ENCODE measurements at regions not wholly inside any gene's neighbourhood (a gene's known extent, or its start where the extent isn't known, plus 50 kb on each side); places are given as distances from the start of the nearest gene placed in this dataset.

GRCh38 chr12:91836696-91837095 lies 308.9 kb downstream of the BTG1 start:
- DNase-seq, result no peak

DNA sequence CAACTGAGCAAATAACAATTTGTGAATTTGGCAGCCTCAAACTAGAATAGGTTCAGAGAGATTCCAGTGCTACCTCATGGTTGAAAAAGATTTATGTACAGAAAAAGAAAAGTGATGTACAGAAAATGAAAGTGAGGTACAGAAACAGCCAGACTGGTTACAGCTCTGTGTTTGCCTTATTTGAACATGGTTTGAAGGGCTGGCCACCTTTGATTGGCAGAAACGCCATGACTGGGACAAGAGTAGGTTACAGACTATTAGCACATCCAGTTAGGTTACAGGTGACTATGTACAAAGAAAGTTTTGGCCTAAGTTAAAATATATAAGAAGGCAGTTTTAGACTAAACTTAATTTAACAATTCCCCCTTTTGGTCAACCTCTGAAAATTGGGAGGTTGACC lies 309.4 kb downstream of the BTG1 start:
- no peak for DNase-seq

GRCh38 chr12:91835693-91836092 lies 310.0 kb downstream of the BTG1 start:
- no peak for DNase-seq

GRCh38 chr12:91833780-91834359 lies 311.8 kb downstream of the BTG1 start:
- peak; percentile 15 for DNase-seq

- DNase-seq, result no peak
These were observed 319.6 kb downstream of the BTG1 start for GRCh38 chr12:91825999-91826398.

DNA sequence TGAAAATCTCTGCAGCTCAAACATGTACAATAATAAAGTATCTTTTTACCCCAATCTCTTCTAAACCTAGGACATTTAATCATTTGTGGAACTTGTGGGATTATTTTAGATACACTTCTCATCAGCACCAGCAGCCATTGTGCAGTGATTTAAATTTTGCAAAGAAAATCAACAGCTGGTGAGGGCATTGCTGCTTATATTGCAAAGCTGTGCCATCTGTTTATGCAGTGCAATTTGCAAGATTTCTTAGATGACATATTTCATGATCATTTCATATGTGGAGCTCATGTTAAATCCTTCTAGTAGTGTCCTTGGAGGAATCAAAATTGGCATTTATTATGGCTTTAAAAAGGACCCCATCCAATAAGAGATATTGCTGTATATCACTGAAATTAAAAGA lies 320.7 kb downstream of the BTG1 start:
- DNase-seq, result no peak

GRCh38 chr12:91819132-91819447 lies 326.6 kb downstream of the BTG1 start:
- DNase-seq, result peak; percentile 29

DNA sequence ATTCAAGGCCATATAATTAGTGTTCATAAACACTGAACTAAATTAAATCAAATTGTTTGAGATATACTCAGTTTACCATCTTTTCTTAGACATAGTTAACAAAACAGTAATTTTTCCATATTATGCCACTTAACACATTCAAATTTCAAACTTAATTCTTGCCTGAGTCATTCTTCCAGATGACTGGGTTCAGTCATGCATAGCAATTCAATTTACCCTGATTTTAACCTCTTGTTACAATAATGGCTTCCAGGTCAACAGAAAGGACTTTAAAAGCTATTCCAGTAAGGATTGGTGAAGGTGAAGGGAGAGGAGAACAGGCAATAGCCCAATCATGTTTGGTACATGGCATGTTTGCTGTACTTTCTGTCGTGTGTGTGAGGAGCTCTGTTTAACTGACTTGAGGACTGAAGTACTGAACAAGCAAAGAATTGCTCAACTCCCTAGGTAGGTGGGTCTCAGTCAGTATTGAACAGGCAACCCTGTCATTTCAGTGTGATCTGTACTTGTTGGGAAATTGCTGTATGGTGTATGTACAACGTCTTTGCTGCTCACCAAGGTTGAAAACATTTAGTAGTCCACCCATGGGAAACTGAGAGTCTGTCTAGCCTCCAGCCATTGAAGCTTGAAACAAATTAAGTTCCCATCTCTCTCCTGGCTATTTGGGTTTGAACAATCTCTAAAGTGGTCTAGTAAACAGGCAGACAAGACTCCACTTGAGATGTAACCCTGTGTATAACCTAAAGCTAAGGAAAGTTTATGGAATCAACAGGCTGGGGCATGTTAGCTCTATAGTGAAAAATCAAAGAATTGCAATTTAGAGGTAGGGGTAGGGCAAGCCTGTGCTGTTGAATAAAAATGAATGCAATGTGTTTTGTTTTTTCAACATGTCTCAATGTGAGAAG lies 327.2 kb downstream of the BTG1 start:
- no peak for DNase-seq

GRCh38 chr12:91817517-91817916 lies 328.1 kb downstream of the BTG1 start:
- no peak for DNase-seq

GRCh38 chr12:91813701-91814100 lies 331.9 kb downstream of the BTG1 start:
- peak; percentile 47 for DNase-seq

- peak; percentile 56 for DNase-seq
These were observed 334.0 kb downstream of the BTG1 start for GRCh38 chr12:91811481-91812287.

DNA sequence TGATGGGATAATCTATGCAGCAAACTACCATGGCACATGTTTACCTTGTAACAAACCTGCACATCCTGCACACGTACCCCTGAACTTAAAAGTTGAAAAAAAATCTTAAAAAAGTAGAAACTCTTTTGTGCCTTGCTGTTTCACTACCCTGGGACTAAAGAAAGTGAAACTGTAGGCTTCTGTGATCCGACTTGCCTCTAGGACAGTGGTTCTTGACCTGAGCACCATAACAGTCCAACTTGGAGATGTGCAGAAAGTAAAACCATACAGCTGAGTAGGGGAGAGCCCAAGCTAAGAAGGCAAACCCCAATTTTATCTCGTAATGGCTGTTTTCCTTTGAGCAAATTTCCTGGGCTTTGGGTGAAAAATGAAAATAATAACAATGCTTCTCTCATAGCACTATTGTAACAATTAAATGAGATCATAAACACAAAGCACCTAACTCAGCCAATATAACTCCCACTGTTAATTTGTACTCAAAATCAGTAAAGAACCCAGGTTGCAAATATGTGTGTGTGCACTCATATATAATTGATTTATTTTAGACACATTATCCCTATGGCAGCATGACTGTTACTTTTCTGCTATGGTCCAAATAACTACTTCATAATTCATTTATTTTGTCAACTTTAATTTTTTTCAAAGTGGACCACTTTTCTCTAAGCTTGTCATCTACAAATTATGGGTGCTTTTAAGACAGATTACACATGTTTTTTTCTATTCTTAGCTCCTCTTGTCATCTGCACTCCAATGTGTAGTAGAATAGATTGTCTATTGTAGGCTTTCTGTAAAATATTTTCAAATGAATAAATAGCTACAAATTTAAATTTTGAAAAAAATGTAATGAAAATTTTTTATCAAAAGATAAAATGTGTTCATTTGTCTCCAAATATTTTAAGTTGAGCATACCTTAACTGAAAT lies 334.9 kb downstream of the BTG1 start:
- DNase-seq, result no peak

DNA sequence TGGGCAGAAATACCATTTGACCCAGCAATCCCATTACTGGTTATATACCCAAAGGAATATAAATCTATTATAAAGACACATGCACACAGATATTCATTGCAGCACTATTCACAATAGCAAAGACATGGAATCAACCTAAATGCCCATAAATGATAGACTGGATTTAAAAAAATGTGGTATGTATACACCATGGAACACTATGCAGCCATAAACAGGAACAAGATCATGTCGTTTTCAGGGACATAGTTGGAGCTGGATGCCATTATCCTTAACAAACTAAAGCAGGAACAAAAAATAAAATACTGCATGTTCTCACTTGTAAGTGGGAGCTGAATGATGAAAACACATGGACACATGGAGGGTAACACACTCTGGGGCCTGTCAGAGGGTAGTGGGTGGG lies 335.6 kb downstream of the BTG1 start:
- no peak for DNase-seq

DNA sequence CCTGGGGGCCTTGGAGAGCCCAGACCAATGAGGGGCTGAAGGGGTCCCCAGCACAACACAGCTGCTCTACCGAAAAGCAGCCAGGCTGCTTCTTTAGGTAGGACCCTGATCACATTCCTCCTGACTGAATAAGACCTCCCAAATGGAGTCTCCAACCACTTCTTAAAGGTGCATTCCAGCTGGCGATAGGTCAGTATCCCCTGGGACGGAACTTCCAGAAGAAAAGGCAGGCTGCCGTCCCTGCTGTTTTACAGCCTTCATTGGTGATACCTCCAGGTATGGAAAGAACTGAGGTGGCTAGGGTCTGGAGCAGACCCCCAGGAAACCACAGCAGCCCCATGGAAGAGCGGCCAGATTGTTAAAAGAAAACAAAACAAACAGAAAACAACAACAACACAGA lies 340.6 kb downstream of the BTG1 start:
- DNase-seq, result no peak

DNA sequence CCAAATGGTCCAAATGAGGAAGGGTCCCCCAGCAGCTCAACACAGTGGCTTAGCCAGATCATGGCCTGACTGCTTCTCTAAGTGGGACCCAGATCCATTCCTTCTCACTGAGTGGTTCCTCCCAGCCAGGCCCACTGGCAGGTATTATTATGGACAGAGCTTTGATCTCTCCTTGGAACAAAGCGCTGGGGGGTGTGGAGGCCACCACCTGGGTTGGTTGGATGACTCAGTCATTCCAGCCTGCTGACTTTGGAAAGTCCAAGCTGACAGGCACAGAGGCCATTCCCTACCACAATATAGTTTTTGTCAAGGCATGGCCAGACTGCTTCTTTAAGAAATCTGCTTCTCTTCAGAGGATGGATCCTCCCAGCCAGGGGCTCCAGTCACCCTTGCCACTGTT lies 341.1 kb downstream of the BTG1 start:
- no peak for DNase-seq

GRCh38 chr12:91801048-91801447 lies 344.6 kb downstream of the BTG1 start:
- DNase-seq, result no peak

DNA sequence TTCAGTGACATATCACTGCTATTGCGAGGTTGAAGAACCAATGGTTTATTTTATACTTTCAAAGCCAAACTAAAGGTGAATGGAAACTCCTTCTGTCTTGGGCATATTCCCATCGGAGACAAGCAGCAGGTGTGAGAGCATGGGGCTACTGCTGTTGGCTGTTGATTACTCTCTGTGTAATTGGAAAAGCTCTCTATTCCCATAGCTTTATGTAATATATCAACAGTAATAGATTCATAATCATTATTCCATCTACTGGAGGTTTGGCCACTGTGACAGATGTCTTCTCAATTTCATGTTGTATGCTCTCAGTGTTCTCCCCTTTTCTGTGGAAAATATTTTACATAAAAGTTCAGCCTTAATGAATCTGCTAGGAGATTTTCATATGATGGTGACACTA lies 352.0 kb downstream of the BTG1 start:
- no peak for DNase-seq

GRCh38 chr12:91792597-91792996 lies 353.0 kb downstream of the BTG1 start:
- no peak for DNase-seq

DNA sequence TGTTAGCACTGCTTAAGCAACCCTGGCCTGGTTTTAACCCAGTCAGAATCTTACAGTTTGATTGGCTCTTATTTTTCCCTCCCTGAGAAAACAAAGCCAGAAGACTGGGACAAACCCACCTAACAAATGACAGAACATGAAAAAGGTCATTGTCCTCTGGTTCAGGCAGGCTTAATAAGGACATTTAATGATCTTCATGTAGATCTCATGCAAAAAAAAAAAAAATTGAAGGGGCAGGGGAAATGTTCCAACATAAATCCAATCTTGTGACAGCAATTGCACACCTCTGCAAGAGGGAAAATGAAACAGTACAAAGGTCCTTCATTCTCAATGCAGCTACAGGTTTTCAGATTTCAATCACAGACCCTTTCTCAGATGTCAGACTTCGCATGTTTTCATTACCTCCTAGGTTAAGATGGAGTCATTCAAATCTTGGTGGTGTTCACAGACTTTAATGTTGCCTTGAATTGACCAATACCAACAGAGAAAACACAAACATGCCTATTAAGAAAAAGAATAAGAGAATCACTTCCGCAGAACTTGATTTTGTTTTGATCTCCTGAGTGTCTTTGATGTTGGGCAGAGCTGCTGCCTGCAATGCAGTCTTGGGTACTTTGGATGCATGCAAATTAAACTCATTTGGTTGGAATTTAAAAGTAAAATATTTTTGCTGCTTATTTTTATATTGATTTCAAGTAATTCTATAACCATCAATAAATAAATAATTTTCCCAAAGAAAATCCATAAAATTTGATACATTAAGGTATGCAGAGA lies 359.0 kb downstream of the BTG1 start:
- no peak for DNase-seq

DNA sequence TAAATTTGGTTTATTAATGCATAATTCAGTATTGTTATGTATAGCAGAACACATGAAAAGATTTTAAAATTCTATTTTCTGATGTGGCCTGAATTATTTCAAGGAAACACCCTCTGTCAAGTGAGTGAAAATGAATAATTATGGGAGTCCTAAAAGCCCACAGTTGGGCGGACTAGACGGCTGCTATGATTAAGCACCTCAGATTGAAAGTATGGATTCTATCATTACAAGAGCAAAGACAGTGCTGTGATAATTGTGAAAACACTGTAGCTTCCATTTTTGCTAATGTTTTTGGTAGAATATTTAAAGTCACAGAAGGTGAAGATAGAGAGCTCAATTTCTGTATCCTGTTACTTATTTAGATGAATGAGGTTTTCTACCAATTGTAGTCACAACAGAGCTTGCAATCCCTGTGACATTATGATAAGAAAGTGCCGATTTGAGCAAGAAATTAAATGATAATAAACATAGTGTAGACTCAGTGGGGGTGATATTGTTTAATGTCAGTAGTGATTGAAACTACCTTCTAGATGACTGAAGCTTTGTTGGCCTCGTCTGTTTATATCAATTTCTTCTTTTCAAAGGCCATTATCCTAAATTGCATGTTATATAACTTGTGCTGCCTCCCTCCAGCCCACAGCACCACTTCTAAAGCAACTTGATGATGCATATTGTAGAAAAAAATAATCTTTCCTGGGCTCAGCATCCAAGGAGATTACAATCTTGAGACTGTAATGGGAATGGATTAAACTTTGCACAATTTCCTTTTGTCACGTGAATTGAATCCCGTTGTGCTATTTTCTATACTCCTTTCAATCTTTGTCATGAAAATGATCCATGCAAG lies 359.8 kb downstream of the BTG1 start:
- no peak for DNase-seq

GRCh38 chr12:91781114-91781513 lies 364.5 kb downstream of the BTG1 start:
- DNase-seq, result no peak

All from inflammatory macrophage treated with lipopolysaccharide for 4 hours (primary cell).